ENCODE measurements at regions not wholly inside any gene's neighbourhood (a gene's known extent, or its start where the extent isn't known, plus 50 kb on each side); places are given as distances from the start of the nearest gene placed in this dataset.
"Not testable (repeated sequence)": the region's sequence is repeated elsewhere in the genome, so short reads cannot be mapped to it uniquely, and the experiment has no call there.

- CTCF ChIA-PET, result no interaction called here
These were observed 53.2 kb upstream of the UBE2E3 start for GRCh38 chr2:180927030-180927686.

GRCh38 chr2:180925700-180926099 is 54.7 kb upstream of the UBE2E3 start:
- CTCF ChIA-PET, result no interaction called here

More at GRCh38 chr2:180927030-180927686, 53.2 kb upstream of the UBE2E3 start:
- POLR2A ChIA-PET, result no interaction called here

GRCh38 chr2:180924063-180924462 is 56.3 kb upstream of the UBE2E3 start:
- POLR2A ChIA-PET, result no interaction called here
- CTCF ChIA-PET, result no interaction called here

More at GRCh38 chr2:180925700-180926099, 54.7 kb upstream of the UBE2E3 start:
- POLR2A ChIA-PET, result no interaction called here

- CTCF ChIA-PET, result no interaction called here
These were observed 69.4 kb upstream of the UBE2E3 start for GRCh38 chr2:180910831-180911665.

GRCh38 chr2:180907731-180908130 is 72.7 kb upstream of the UBE2E3 start:
- CTCF ChIA-PET, result no interaction called here
- POLR2A ChIA-PET, result interaction anchor here (0.6 kb wide), 1 partner anchor 72 kb away, joined by 3 read pairs; no protein-coding TSS in a partner anchor

More at GRCh38 chr2:180910831-180911665, 69.4 kb upstream of the UBE2E3 start:
- POLR2A ChIA-PET, result no interaction called here

GRCh38 chr2:180905461-180905860 is 74.9 kb upstream of the UBE2E3 start:
- ChIA-PET POLR2A (no interaction called here), CTCF (no interaction called here)

- POLR2A ChIA-PET, result no interaction called here
- CTCF ChIA-PET, result no interaction called here
These were observed 75.4 kb upstream of the UBE2E3 start for GRCh38 chr2:180905002-180905401.

GRCh38 chr2:180901331-180901730 is 79.1 kb upstream of the UBE2E3 start:
- ChIA-PET CTCF (no interaction called here), POLR2A (no interaction called here)

GRCh38 chr2:180893752-180894151 is 86.7 kb upstream of the UBE2E3 start:
- POLR2A ChIA-PET, result no interaction called here
- CTCF ChIA-PET, result no interaction called here

GRCh38 chr2:180892091-180892490 is 88.3 kb upstream of the UBE2E3 start:
- ChIA-PET POLR2A (no interaction called here), CTCF (no interaction called here)

GRCh38 chr2:180891360-180891759 is 89.0 kb upstream of the UBE2E3 start:
- CTCF ChIA-PET, result no interaction called here
- POLR2A ChIA-PET, result no interaction called here

- POLR2A ChIA-PET, result no interaction called here
These were observed 89.6 kb upstream of the UBE2E3 start for GRCh38 chr2:180890781-180891180.

GRCh38 chr2:180882959-180883358 is 97.4 kb upstream of the UBE2E3 start:
- POLR2A ChIA-PET, result no interaction called here
- CTCF ChIA-PET, result no interaction called here

More at GRCh38 chr2:180890781-180891180, 89.6 kb upstream of the UBE2E3 start:
- CTCF ChIA-PET, result no interaction called here

- ChIA-PET CTCF (no interaction called here), POLR2A (no interaction called here)
These were observed 103.9 kb upstream of the UBE2E3 start for GRCh38 chr2:180876506-180876905.

- POLR2A ChIA-PET, result no interaction called here
- CTCF ChIA-PET, result no interaction called here
These were observed 107.2 kb upstream of the UBE2E3 start for GRCh38 chr2:180873219-180873618.

GRCh38 chr2:180872781-180873180 is 107.6 kb upstream of the UBE2E3 start:
- CTCF ChIA-PET, POLR2A ChIA-PET: not testable (repeated sequence)

- CTCF ChIA-PET, result no interaction called here
These were observed 108.2 kb upstream of the UBE2E3 start for GRCh38 chr2:180872255-180872654.

GRCh38 chr2:180871649-180872048 is 108.8 kb upstream of the UBE2E3 start:
- CTCF ChIA-PET, result no interaction called here
- POLR2A ChIA-PET, result no interaction called here

More at GRCh38 chr2:180872255-180872654, 108.2 kb upstream of the UBE2E3 start:
- POLR2A ChIA-PET, result no interaction called here

GRCh38 chr2:180849851-180850250 is 130.6 kb upstream of the UBE2E3 start:
- CTCF ChIA-PET, result no interaction called here
- POLR2A ChIA-PET, result no interaction called here

- ChIA-PET POLR2A (no interaction called here), CTCF (no interaction called here)
These were observed 132.0 kb upstream of the UBE2E3 start for GRCh38 chr2:180848393-180848792.

- CTCF ChIA-PET, result no interaction called here
- POLR2A ChIA-PET, result no interaction called here
These were observed 133.5 kb upstream of the UBE2E3 start for GRCh38 chr2:180846756-180847472.

Data from activated CD8-positive, alpha-beta memory T cell treated with anti-CD3 and anti-CD28 coated beads for 36 hours (primary cell).